ENCODE measurements at regions not wholly inside any gene's neighbourhood (a gene's known extent, or its start where the extent isn't known, plus 50 kb on each side); places are given as distances from the start of the nearest gene placed in this dataset.

DNA sequence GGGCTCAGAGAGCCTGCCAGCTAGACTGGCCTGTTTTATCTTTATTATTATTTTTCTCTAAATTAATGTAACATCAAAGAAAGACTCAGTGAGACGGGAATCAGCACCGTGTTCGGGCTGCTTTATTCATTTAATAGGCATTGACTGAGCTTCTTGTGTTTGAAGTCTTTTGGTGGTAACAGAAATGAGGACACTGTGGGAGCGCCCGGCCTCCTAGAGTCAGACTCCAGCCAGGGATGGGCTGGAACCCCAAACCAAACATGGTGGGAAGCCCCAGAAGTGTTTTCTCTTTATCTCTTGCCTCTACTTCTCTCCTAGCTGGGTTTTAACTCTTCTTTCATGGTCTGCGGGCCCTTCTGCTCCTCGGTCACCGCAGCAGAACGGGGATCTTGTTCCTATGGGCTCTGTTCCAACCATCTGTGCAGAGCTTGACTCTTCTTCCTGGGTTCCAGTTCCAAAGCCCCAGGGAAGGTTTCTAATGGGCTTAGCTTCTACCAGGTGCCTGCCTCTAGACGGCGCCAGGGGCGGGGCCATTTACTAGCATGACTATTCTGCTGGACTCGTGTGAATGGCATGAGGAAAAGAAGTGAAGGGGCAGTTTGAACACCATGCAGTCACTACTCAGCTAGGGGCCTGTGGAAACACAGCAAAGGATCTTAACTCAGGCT is 123.8 kb downstream of the FGF18 start:
- WGBS (ENCODE audit: insufficient coverage), result 84% methylated on average over 13 of the region's 13 CpGs
- ATAC-seq (ENCODE audit: low read depth) (no peak), DNase-seq (no peak)
- Histone ChIP-seq H3K36me3 (replicated peaks in 1 of 2; ENCODE audit: control extremely low read depth in 1 of 2, control insufficient read depth in 1 of 2, extremely low read depth in 1 of 2, insufficient read depth in 2 of 2, low read length in 1 of 2) (no peaks in the 10 kb centered on the region), H3K9ac (ENCODE audit: low read length) (no peak overlapping the region), H3K27me3 (replicated peaks in 1 of 4; ENCODE audit: control extremely low read depth in 1 of 4, control insufficient read depth in 3 of 4, insufficient read depth in 4 of 4, low read length in 3 of 4) (no peaks in the 10 kb centered on the region), H4K20me1 (ENCODE audit: control insufficient read depth, insufficient read depth, low read length, poor library complexity, severe bottlenecking) (no peaks in the 10 kb centered on the region), H3K27ac (ENCODE audit: low read length in 2 of 2) (no peak overlapping the region), H3K4me3 (ENCODE audit: control extremely low read depth in 1 of 5, extremely low read depth in 1 of 5, insufficient read depth in 1 of 5, low read depth in 2 of 5, low read length in 4 of 5) (no peak overlapping the region), H2AFZ (ENCODE audit: insufficient read depth, low read depth, low read length, poor library complexity, severe bottlenecking) (no peak overlapping the region), H3K9me3 (ENCODE audit: control extremely low read depth in 1 of 3, control insufficient read depth in 2 of 3, insufficient read depth in 1 of 3, low read length in 2 of 3) (peaks cover 0 to 3% (median 0%) of the 10 kb centered on the region in 3 donors), H3K4me1 (ENCODE audit: control insufficient read depth in 2 of 2, insufficient read depth in 2 of 2, low read length in 2 of 2) (no peaks in the 10 kb centered on the region), H3K4me2 (replicated peaks; ENCODE audit: low read depth, low read length, poor library complexity, severe bottlenecking) (no peak overlapping the region), H3K79me2 (ENCODE audit: control insufficient read depth, insufficient read depth, low read length) (no peaks in the 10 kb centered on the region)
- CTCF ChIA-PET, result no interaction called here
- H3K27ac Mint-ChIP-seq, result no peak overlapping the region
- peaks cover 18% of the 10 kb centered on the region for H3K27me3 Mint-ChIP-seq
- H3K4me1 Mint-ChIP-seq, result no peaks in the 10 kb centered on the region
- TF ChIP-seq, protein P1, sequence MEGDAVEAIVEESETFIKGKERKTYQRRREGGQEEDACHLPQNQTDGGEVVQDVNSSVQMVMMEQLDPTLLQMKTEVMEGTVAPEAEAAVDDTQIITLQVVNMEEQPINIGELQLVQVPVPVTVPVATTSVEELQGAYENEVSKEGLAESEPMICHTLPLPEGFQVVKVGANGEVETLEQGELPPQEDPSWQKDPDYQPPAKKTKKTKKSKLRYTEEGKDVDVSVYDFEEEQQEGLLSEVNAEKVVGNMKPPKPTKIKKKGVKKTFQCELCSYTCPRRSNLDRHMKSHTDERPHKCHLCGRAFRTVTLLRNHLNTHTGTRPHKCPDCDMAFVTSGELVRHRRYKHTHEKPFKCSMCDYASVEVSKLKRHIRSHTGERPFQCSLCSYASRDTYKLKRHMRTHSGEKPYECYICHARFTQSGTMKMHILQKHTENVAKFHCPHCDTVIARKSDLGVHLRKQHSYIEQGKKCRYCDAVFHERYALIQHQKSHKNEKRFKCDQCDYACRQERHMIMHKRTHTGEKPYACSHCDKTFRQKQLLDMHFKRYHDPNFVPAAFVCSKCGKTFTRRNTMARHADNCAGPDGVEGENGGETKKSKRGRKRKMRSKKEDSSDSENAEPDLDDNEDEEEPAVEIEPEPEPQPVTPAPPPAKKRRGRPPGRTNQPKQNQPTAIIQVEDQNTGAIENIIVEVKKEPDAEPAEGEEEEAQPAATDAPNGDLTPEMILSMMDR (IDR thresholded peaks at IDR 0.05), result no peak
- TF ChIP-seq EZH2 (IDR thresholded peaks at IDR 0.05; ENCODE audit: borderline replicate concordance, insufficient read depth, low read depth, low read length, poor library complexity, severe bottlenecking), result no peak
- no peak overlapping the region for H3K4me3 Mint-ChIP-seq
- POLR2A ChIA-PET, result no interaction called here
- no peaks in the 10 kb centered on the region for H3K9me3 Mint-ChIP-seq (ENCODE audit: insufficient read depth)
- intact Hi-C loops (cut with micrococcal nuclease), result no loop called here

DNA sequence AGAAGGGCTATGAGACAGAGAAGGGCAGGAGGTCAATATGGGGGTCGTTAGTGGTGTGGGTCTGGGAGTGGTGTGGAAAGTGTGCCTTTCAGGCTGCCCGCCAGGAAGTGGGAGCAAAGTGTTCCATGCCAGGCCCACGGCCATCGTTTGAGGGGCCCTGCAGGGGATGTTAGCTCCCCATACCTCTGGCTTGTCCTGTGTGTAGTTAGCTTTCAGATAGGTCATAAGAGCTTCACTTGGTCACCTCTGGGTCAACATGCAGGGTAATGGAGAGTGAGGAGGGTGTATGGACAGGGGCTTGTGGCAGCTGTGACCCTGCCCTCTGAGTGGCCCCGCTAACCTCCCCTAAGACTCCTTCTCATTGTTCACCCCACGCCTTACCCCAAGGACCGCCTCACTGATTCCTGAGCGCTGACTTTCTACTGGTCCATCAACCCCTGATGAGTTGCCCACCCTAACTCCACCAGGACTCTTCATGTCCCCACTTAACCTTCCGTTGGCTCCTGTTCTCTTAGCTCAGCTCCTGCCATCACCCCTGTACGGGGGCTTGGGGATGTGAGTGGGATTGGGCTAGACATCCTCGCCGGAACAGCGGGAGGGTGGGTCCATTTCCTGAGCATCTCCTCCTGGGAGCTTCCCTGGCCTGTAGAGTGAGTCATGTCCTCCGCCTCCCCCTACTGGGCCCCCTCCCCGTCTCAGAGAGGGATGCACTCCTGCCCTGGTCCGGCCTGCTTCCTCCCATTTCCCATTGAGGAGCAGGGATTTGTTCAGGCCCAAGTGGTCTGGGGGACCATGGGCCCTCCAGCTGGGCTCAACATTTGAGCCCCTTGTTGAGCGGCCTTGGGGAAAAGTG is 125.7 kb downstream of the FGF18 start:
- Histone ChIP-seq H3K36me3 (replicated peaks in 1 of 2; ENCODE audit: control extremely low read depth in 1 of 2, control insufficient read depth in 1 of 2, extremely low read depth in 1 of 2, insufficient read depth in 2 of 2, low read length in 1 of 2) (no peaks in the 10 kb centered on the region), H3K27me3 (replicated peaks in 1 of 4; ENCODE audit: control extremely low read depth in 1 of 4, control insufficient read depth in 3 of 4, insufficient read depth in 4 of 4, low read length in 3 of 4) (no peaks in the 10 kb centered on the region), H3K79me2 (ENCODE audit: control insufficient read depth, insufficient read depth, low read length) (no peaks in the 10 kb centered on the region), H2AFZ (ENCODE audit: insufficient read depth, low read depth, low read length, poor library complexity, severe bottlenecking) (no peak overlapping the region), H3K9ac (ENCODE audit: low read length) (no peak overlapping the region), H3K9me3 (ENCODE audit: control extremely low read depth in 1 of 3, control insufficient read depth in 2 of 3, insufficient read depth in 1 of 3, low read length in 2 of 3) (peaks cover 0 to 3% (median 0%) of the 10 kb centered on the region in 3 donors), H3K27ac (ENCODE audit: low read length in 2 of 2) (no peak overlapping the region), H3K4me2 (replicated peaks; ENCODE audit: low read depth, low read length, poor library complexity, severe bottlenecking) (no peak overlapping the region), H3K4me1 (ENCODE audit: control insufficient read depth in 2 of 2, insufficient read depth in 2 of 2, low read length in 2 of 2) (no peaks in the 10 kb centered on the region), H4K20me1 (ENCODE audit: control insufficient read depth, insufficient read depth, low read length, poor library complexity, severe bottlenecking) (no peaks in the 10 kb centered on the region), H3K4me3 (ENCODE audit: control extremely low read depth in 1 of 5, extremely low read depth in 1 of 5, insufficient read depth in 1 of 5, low read depth in 2 of 5, low read length in 4 of 5) (no peak overlapping the region)
- POLR2A ChIA-PET, result no interaction called here
- Mint-ChIP-seq H3K9me3 (ENCODE audit: insufficient read depth) (no peaks in the 10 kb centered on the region), H3K27me3 (peaks cover 4% of the 10 kb centered on the region), H3K4me1 (no peaks in the 10 kb centered on the region), H3K27ac (no peak overlapping the region), H3K4me3 (no peak overlapping the region)
- ATAC-seq (ENCODE audit: low read depth) (no peak), DNase-seq (no peak)
- intact Hi-C loops (cut with micrococcal nuclease), result no loop called here
- TF ChIP-seq, protein P1 (IDR thresholded peaks at IDR 0.05), result no peak
- no peak for TF ChIP-seq EZH2 (IDR thresholded peaks at IDR 0.05; ENCODE audit: borderline replicate concordance, insufficient read depth, low read depth, low read length, poor library complexity, severe bottlenecking)
- CTCF ChIA-PET, result no interaction called here
- WGBS (ENCODE audit: insufficient coverage), result 95% methylated on average over 11 of the region's 17 CpGs
